NCI-H1417 (cell line): ENCODE measurements at regions not wholly inside any gene's neighbourhood (a gene's known extent, or its start where the extent isn't known, plus 50 kb on each side); places are given as distances from the start of the nearest gene placed in this dataset.

Source experiments
- DNase-seq, 3 experiments: peaks; one replicate each; lab custom pipeline; 2025; lab: John Stamatoyannopoulos, UW

- no peak for DNase-seq
These were observed 306.5 kb upstream of the CBLB start for GRCh38 chr3:106175276-106175675.

- no peak for DNase-seq
These were observed 307.9 kb upstream of the CBLB start for GRCh38 chr3:106176734-106177133.

DNA sequence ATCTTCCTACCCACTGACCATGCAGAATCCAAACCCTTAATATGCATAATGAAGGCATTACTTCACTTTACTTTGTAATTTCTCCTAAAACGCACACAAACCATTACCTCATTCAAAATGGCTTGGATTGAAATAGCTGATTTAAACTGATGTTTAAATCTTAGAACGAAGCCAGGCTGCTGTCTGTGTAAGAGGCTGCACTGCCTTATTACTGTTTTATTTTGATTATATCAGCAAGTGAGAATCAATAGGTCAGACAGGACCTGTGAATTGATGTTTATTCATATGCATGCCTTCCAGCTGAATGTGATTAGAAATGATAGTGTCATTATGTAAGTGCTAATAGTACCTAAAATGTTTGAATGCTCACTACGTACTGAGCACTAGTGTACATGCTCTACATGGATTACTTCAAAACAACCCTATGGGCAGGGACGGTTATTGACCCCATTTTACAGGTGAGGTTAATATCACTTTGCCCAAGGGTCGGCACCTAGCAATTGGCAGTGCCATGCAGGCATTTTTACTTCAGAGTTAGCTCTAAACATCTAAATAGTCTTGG, 314.2 kb upstream of the CBLB start:
- no peak for DNase-seq

GRCh38 chr3:106183762-106184391, 315.1 kb upstream of the CBLB start:
- DNase-seq = peak in 1 of 3 experiments; percentile 43

- no peak for DNase-seq
These were observed 316.0 kb upstream of the CBLB start for GRCh38 chr3:106184540-106185457.

- no peak for DNase-seq
These were observed 317.1 kb upstream of the CBLB start for GRCh38 chr3:106185949-106186348.

DNA sequence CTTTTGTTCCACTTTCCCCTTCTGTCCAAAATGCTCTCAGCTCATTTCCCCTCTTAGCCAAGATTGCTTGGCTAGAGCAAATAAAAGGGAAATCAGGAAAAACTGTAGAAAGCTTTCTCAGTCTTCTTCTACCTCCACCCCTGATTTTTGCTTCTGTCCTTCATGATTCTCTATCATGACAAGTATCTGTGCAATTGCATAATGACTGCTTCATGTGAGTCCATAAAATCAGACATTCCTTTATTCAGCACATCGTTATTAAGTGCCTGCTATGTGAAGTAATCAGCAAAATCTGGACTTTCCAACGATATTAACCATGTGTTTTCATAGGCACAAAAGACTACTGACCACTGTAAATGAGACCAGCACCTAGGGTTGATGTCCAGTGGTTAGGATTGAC, 321.5 kb upstream of the CBLB start:
- DNase-seq = no peak

DNA sequence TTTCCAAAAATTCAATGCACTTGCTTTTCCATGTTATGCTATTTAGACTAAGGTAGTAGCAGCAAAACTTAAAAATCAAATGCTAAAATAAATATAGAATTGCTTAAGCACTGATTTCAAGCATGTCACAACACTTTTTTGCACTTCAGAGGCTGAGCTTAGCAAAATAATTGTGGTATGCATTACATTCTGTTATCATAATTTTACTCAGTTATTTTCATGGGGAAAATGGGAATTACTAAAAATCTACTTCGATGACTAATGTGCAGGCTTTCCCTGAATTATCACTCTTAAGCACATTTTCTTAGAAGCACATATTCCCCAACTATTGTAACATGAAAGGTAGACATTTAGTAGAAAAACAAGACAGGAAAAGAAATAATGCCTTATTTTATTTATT, 322.4 kb upstream of the CBLB start:
- no peak for DNase-seq

DNA sequence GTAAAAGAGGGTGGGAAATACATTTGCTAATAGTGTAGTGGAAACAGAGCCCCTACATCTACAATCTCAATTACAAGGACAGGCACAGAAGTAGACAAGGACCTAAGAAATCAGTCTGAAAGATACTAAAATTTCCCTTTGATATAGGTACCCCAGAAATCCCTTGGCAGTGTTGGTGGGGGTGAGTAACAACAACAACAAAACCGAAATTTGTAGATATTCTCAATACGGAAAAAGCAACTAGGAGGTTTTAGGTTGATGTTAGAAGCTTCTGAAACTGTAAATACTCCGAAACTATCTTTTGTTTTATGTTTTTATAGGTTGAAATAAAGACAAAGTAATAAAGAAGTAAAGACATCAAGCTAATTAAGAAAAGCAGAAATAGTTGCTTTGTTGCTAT, 323.1 kb upstream of the CBLB start:
- no peak for DNase-seq

DNA sequence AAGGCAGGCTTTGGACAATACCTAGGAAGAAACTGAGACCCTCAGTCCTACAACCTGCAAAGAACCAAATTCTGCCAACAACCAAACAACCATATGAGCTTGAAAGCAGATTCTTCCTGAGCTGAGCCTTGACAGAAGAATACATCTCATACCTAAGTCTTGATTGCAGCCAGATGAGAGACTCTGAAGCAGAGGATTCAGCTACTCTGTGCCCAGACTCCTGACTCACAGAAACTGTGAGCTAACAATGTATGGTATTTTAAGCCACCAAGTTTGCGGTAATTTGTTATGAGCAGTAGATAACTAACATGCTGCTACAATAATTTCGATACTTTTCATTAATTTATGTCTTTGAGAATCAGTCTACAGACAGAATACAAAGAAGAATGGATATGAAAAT, 325.1 kb upstream of the CBLB start:
- DNase-seq = no peak

- no peak for DNase-seq
These were observed 325.9 kb upstream of the CBLB start for GRCh38 chr3:106194726-106195125.

DNA sequence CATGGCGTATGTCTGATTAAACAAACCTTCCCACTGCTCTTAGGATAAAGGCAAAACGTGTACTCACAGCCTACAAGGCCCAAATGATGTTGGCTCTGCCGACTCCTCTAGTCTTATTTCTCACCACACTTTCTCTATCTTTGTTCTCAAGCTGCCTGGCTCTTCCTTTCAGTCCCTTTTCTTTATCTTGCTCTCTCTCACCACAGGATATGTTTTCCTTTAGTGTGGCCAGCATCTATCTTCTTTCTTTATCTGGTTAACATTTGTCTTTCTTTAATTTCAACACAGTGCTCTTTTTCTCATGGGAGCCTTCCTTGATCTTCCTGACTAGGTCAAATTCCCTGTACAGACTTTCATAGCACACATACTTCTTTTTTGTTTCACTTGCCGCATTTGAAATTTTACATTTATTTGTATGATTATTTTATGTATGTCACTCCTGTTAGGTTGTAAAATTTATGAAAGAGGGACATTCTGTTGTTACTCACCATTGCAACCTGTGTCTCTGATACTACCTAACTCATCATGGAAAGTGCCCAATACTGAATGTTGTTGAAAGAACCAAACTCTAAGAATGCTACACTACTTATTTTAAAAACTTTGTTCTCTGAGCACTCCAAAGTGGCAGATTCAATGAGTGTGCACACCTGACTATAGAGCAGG, 328.9 kb upstream of the CBLB start:
- no peak for DNase-seq

DNA sequence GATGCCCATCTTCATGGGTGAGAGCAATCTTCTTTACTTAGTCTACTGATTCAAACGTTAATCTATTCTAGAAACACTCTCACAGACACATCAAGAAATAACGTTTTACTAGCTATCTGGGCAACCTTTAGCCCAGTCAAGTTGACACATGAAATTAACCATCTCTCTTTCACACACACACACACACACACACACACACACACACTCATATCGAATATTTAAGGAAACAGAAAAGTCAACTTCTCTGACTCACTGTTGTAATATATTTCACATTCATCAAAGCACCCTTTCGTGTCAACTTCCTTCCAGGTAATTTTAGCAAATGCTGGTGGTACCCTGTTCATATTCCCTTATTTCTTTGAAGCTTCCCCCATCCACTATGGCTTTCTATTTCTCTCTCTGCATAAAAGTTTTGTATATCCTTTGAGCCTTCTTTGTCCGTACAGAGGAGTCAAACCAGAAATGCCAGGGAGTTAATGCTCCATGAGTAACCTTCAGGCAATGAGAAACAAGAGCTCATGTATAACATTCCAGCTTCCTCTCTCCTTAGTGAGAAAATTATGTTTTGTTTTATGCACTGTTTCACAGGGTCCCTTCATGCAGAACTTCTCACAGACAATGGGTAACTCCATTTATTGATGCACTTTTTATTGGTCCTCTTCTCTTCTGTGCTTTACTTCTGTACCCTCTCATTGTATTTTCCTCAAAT, 335.5 kb upstream of the CBLB start:
- DNase-seq = no peak

DNA sequence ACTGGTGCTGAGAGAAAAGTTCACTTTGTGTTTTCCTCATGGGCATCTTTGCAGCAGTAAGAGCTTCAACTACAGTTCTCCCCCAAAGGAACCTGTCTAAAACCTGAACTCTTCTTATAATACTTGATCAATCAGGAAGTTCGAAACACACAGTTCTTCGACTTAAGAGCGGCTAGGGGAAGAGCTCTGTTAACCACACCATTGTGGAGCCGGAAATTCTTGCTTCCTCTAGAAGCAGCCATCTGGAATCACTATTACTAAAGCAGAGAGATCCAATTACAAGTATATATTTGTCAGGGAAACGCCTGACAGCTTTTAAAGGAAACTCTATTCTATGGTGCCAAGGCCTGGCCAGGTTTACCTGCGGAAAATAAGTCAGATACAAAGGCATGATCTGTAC, 337.3 kb upstream of the CBLB start:
- DNase-seq = peak in 1 of 3 experiments; percentile 46

DNA sequence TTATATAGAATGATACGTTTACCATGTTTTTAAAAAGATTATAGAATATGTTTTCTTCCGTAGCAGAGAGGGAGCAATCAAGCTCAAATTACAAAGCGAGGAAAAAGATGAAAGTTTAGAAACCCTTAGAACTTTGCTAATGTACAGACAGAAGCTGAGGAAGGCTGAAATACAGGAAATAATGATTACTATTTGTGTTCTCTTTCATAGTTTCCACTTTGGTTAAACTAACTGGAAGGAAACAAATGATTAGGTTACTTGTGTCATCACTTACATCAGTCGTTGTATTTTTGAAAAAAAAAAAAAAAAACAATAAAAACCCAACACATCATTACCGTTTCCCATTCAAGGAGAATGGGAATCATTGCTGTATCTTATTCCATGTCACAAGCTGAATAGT, 337.8 kb upstream of the CBLB start:
- DNase-seq = no peak

DNA sequence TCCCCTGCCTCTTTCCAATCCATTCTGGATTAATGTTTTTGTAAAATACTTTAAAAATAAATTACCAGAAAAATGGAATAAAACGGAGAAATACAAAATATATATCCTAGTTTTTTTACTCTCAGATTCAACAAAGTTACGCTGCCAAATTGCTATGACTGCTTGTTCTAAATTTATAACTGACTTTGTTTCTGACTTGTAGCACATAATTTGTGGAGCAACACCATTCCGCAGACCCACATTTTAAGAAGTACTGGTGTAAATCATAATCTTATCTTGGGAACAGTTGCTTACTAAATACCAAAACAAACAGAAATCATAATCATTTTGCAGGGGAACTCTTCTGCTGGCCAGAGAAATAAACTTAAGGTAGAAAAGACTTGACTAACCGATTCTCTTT, 339.4 kb upstream of the CBLB start:
- DNase-seq = no peak

DNA sequence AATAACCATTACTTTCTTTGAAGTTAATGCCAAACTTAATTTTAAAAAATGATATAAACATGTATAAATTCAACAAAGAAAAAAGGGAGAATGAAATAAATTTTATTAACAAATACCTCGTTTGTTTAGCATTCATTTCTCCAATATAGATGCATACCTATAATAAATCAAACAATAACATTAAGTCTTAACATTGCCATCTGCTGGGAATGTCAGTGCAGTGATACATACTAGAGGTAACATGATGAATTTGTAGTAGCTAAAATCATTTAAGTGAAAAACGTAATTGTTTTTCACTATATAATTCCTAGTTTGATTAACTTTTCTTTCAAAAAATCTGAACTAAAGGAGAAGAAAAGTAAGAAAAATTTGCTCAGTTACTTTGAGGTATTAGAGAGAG, 340.2 kb upstream of the CBLB start:
- peak in 1 of 3 experiments; percentile 32 for DNase-seq

- no peak for DNase-seq
These were observed 340.7 kb upstream of the CBLB start for GRCh38 chr3:106209482-106209881.

DNA sequence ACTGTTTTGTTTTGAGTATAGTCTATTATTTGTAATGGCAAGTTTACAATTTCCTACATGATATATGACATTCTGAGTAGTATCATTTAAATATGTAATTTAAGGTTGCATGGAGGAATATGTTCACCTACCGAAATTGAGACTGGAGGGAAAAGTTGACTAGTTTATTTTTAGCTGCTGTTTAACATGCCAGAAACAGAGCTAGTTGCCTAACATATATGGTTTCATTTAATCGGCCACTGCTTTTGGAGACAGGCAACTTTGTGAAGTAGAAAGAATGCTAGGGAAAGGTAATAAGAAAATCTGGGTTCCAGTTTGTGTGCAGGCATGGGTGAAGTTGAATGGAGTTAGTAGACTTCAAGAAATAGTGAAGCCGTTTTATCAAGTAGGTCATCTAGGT, 342.1 kb upstream of the CBLB start:
- no peak for DNase-seq

DNA sequence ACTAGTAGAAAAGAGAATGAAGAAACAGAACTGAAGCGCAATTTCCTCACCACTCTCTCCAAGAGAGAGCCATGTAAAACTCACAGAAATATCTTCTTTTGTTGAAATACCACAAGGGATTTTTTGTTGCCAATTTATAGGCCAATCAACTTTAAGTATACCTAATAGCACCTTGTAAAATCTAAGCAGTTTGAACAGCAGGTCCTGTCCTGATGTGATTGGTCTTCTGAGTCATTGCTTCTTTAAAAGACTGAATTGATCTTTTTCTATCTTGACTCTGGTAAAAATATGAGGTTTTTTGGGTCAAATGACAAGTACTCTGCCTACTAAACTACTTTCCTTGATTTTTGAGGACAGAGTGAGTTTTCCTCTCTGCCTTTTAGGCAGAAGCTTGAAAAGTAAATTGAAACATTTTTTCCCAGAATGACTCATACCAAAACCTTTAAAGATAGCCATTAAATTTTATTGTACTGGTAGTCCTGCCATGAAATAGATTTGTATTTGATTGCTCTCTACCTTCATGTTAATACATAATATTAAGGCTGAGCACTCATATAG, 343.9 kb upstream of the CBLB start:
- no peak for DNase-seq

DNA sequence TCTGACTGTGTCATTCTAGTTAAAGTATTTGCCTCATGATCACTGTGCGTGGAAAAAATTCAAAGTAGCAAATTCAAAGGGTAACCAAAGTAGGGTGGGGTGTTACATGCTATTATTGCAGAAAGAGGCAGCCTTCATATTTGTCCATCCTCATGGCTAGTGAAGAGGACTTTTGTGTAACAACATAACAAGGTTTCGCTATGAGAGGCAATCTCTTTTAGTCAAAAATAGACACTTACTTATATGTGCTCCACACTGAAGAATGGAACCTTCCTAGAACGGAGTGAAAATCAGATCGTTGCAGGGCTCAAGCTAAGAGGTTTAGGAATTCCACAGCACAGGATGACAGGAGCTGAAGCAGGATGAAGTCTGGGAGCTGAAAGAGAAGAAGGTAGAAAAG, 345.1 kb upstream of the CBLB start:
- no peak for DNase-seq

DNA sequence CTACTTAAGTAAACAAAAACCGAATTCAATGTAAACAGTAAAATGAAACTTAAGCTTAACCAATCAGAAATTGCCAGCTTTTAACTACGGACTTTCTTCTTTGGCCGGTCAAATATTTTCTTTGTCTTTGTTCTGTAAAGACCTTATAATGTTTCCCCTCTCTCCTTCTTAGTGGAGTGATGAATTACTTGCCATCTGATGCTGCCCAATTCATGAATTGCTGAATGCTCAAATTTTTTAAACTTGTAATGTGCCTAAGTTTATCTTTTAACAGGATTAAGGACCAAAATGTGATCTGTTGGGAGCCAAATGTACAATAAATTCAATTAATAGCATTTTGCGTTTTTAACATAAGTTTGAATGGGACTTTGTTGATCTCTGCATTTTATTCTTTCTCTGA, 345.8 kb upstream of the CBLB start:
- no peak for DNase-seq
